ENCODE measurements at regions not wholly inside any gene's neighbourhood (a gene's known extent, or its start where the extent isn't known, plus 50 kb on each side); places are given as distances from the start of the nearest gene placed in this dataset.

GRCh38 chr4:117489107-117489506 is 403.7 kb upstream of the TRAM1L1 start:
- Histone ChIP-seq H3K9me3 (ENCODE audit: control insufficient read depth, insufficient read depth, low read depth, low read length) (no peaks in the 10 kb centered on the region), H3K27me3 (ENCODE audit: control insufficient read depth, insufficient read depth, low read length) (no peaks in the 10 kb centered on the region), H3K4me3 (ENCODE audit: low read depth in 2 of 2, low read length in 2 of 2) (no peak overlapping the region), H3K27ac (ENCODE audit: low read length) (no peak overlapping the region), H3K4me1 (ENCODE audit: control insufficient read depth, insufficient read depth, low read length) (no peaks in the 10 kb centered on the region), H3K36me3 (ENCODE audit: control insufficient read depth, insufficient read depth, low read length) (no peaks in the 10 kb centered on the region)
- ChIA-PET CTCF (no interaction called here), POLR2A (no interaction called here)
- BruUV-seq (replicated peaks), result no TSS peak
- ATAC-seq (no peak), DNase-seq (ENCODE audit: low read depth, low spot score) (no peak)
- intact Hi-C loops (cut with micrococcal nuclease; ENCODE audit: unreplicated experiment) (no loop called here), in situ Hi-C loops (cut with HindIII; ENCODE audit: low pct_unique_long_range_greater_than_20kb, low sequenced_read_pairs) (no loop called here)
- TF ChIP-seq, protein P1, sequence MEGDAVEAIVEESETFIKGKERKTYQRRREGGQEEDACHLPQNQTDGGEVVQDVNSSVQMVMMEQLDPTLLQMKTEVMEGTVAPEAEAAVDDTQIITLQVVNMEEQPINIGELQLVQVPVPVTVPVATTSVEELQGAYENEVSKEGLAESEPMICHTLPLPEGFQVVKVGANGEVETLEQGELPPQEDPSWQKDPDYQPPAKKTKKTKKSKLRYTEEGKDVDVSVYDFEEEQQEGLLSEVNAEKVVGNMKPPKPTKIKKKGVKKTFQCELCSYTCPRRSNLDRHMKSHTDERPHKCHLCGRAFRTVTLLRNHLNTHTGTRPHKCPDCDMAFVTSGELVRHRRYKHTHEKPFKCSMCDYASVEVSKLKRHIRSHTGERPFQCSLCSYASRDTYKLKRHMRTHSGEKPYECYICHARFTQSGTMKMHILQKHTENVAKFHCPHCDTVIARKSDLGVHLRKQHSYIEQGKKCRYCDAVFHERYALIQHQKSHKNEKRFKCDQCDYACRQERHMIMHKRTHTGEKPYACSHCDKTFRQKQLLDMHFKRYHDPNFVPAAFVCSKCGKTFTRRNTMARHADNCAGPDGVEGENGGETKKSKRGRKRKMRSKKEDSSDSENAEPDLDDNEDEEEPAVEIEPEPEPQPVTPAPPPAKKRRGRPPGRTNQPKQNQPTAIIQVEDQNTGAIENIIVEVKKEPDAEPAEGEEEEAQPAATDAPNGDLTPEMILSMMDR (IDR thresholded peaks at IDR 0.05), result no peak
- TF ChIP-seq SIN3A (IDR thresholded peaks at IDR 0.05; ENCODE audit: borderline replicate concordance, insufficient read depth, low read depth, low read length) (no peak), POLR2AphosphoS5 (IDR thresholded peaks at IDR 0.05; ENCODE audit: low read depth, low read length) (no peak), REST (IDR thresholded peaks at IDR 0.05; ENCODE audit: insufficient read depth in 1 of 2, low read depth in 2 of 2, low read length in 1 of 2) (no peak), TCF7L2 (IDR thresholded peaks at IDR 0.05; ENCODE audit: low read depth, low read length) (no peak)

DNA sequence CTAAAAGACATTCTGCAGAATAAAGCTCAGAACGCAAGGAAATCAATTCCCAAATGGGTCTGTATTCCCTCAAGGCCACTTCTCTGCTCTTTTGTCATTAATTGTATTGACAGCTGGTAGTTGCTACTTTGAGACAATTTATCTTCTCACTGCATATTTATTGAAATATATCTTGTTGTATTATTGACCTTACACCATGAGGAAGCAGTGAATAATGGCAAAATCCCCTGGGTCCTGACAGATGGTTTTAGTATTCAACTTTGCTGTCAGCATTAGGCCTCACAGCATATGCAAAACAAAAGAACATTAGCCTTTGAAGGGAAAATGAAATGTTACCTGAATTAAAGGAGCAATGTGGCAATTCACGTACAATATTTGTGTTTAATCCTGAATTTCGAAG is 406.1 kb upstream of the TRAM1L1 start:
- Histone ChIP-seq H3K9me3 (ENCODE audit: control insufficient read depth, insufficient read depth, low read depth, low read length) (no peaks in the 10 kb centered on the region), H3K4me3 (ENCODE audit: low read depth in 2 of 2, low read length in 2 of 2) (no peak overlapping the region), H3K36me3 (ENCODE audit: control insufficient read depth, insufficient read depth, low read length) (no peaks in the 10 kb centered on the region), H3K27me3 (ENCODE audit: control insufficient read depth, insufficient read depth, low read length) (no peaks in the 10 kb centered on the region), H3K4me1 (ENCODE audit: control insufficient read depth, insufficient read depth, low read length) (no peaks in the 10 kb centered on the region), H3K27ac (ENCODE audit: low read length) (no peak overlapping the region)
- ChIA-PET CTCF (no interaction called here), POLR2A (no interaction called here)
- TF ChIP-seq TCF7L2 (IDR thresholded peaks at IDR 0.05; ENCODE audit: low read depth, low read length) (no peak), SIN3A (IDR thresholded peaks at IDR 0.05; ENCODE audit: borderline replicate concordance, insufficient read depth, low read depth, low read length) (no peak), POLR2AphosphoS5 (IDR thresholded peaks at IDR 0.05; ENCODE audit: low read depth, low read length) (no peak), REST (IDR thresholded peaks at IDR 0.05; ENCODE audit: insufficient read depth in 1 of 2, low read depth in 2 of 2, low read length in 1 of 2) (no peak)
- TF ChIP-seq, protein P1 (IDR thresholded peaks at IDR 0.05), result no peak
- DNase-seq (ENCODE audit: low read depth, low spot score), result no peak
- intact Hi-C loops (cut with micrococcal nuclease; ENCODE audit: unreplicated experiment), result no loop called here
- in situ Hi-C loops (cut with HindIII; ENCODE audit: low pct_unique_long_range_greater_than_20kb, low sequenced_read_pairs), result no loop called here
- no peak for ATAC-seq
- BruUV-seq (replicated peaks), result no TSS peak
